ENCODE measurements at regions not wholly inside any gene's neighbourhood (a gene's known extent, or its start where the extent isn't known, plus 50 kb on each side); places are given as distances from the start of the nearest gene placed in this dataset.

- no peaks in the 10 kb centered on the region for H3K27me3 ChIP-seq (ENCODE audit: insufficient read depth, low read length)
- peaks cover 2% of the 10 kb centered on the region for H3K79me1 ChIP-seq (ENCODE audit: low read length)
- no peak overlapping the region for H2AFZ ChIP-seq (ENCODE audit: insufficient read depth, low read length, poor library complexity)
- no peak overlapping the region for H4K8ac ChIP-seq (ENCODE audit: low read depth, low read length)
- H3K4me3 ChIP-seq (ENCODE audit: low read depth, low read length) = no peak overlapping the region
- H3K23ac ChIP-seq (ENCODE audit: low read length) = no peak overlapping the region
- no peaks in the 10 kb centered on the region for H3K36me3 ChIP-seq (ENCODE audit: control insufficient read depth in 1 of 2, insufficient read depth in 2 of 2, low read length in 2 of 2)
- no peak overlapping the region for H3K4ac ChIP-seq (ENCODE audit: low read depth, low read length)
- H3K27ac ChIP-seq (ENCODE audit: low read depth, low read length) = no peak overlapping the region
- H3K9me3 ChIP-seq (ENCODE audit: insufficient read depth, low read depth, low read length) = no peaks in the 10 kb centered on the region
- no peak for DNase-seq
- no peak overlapping the region for H2BK5ac ChIP-seq (ENCODE audit: low read depth, low read length, poor library complexity)
- no peak overlapping the region for H4K12ac ChIP-seq (ENCODE audit: low read depth, low read length)
- no peak overlapping the region for H3K18ac ChIP-seq (ENCODE audit: low read length)
- no peaks in the 10 kb centered on the region for H3K79me2 ChIP-seq (ENCODE audit: control insufficient read depth, insufficient read depth, low read length, poor library complexity)
- no peak overlapping the region for H2AK5ac ChIP-seq (ENCODE audit: low read length)
- no CpG with 5 or more reads among the region's 4 CpGs for WGBS (ENCODE audit: extremely low coverage, insufficient coverage, insufficient read length)
- no peak overlapping the region for H3K4me2 ChIP-seq (ENCODE audit: low read length)
- no peak overlapping the region for H2BK120ac ChIP-seq (ENCODE audit: insufficient read depth, low read length, poor library complexity)
- H3K14ac ChIP-seq (ENCODE audit: low read length) = no peak overlapping the region
- H2BK12ac ChIP-seq (ENCODE audit: low read length) = no peak overlapping the region
- no peak overlapping the region for H3K9ac ChIP-seq (ENCODE audit: low read length)
- no peak overlapping the region for H4K91ac ChIP-seq (ENCODE audit: low read depth, low read length)
- H3K4me1 ChIP-seq (ENCODE audit: control insufficient read depth in 1 of 2, insufficient read depth in 2 of 2, low read length in 2 of 2) = no peaks in the 10 kb centered on the region
Observed at GRCh38 chr15:95550702-95551101, 779.8 kb upstream of the NR2F2 start.

GRCh38 chr15:95556225-95556624 is 774.3 kb upstream of the NR2F2 start:
- Histone ChIP-seq H3K9ac (ENCODE audit: low read length) (no peak overlapping the region), H3K79me1 (ENCODE audit: low read length) (peaks cover 19% of the 10 kb centered on the region), H3K4me3 (ENCODE audit: low read depth, low read length) (no peak overlapping the region), H3K27me3 (ENCODE audit: insufficient read depth, low read length) (no peaks in the 10 kb centered on the region), H2AFZ (ENCODE audit: insufficient read depth, low read length, poor library complexity) (no peak overlapping the region), H3K9me3 (ENCODE audit: insufficient read depth, low read depth, low read length) (no peaks in the 10 kb centered on the region), H2BK120ac (ENCODE audit: insufficient read depth, low read length, poor library complexity) (no peak overlapping the region), H2BK5ac (ENCODE audit: low read depth, low read length, poor library complexity) (no peak overlapping the region), H3K4me1 (ENCODE audit: control insufficient read depth in 1 of 2, insufficient read depth in 2 of 2, low read length in 2 of 2) (peaks cover 7% of the 10 kb centered on the region in 2 experiments), H3K36me3 (ENCODE audit: control insufficient read depth in 1 of 2, insufficient read depth in 2 of 2, low read length in 2 of 2) (peaks cover 0 to 2% of the 10 kb centered on the region in 2 experiments), H3K27ac (ENCODE audit: low read depth, low read length) (no peak overlapping the region), H3K4ac (ENCODE audit: low read depth, low read length) (no peak overlapping the region), H4K91ac (ENCODE audit: low read depth, low read length) (no peak overlapping the region), H3K18ac (ENCODE audit: low read length) (no peak overlapping the region), H2AK5ac (ENCODE audit: low read length) (no peak overlapping the region), H3K14ac (ENCODE audit: low read length) (no peak overlapping the region), H3K79me2 (ENCODE audit: control insufficient read depth, insufficient read depth, low read length, poor library complexity) (peaks cover 2% of the 10 kb centered on the region), H3K23ac (ENCODE audit: low read length) (no peak overlapping the region), H2BK12ac (ENCODE audit: low read length) (no peak overlapping the region), H4K12ac (ENCODE audit: low read depth, low read length) (no peak overlapping the region), H3K4me2 (ENCODE audit: low read length) (no peak overlapping the region), H4K8ac (ENCODE audit: low read depth, low read length) (no peak overlapping the region)
- WGBS (ENCODE audit: extremely low coverage, insufficient coverage, insufficient read length) = no CpG with 5 or more reads among the region's 2 CpGs
- peak; percentile 16 to 93 for DNase-seq

DNA sequence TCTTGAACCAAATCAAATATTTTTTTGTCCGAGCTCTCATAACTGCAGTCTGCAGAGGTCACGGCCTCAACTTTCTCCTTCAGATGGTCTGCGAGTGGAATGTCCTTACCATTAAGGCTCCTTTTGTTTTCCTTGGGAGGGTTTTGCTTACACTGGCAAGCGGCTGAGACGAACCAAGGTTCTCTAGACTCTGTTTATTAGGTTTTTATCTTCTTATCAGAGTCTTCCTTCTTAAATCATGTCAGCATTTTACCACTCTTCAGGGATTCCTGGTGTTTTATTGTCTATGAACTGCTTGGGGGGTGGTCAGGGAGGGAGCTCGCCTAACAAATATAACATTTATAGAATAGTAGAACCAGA is 773.7 kb upstream of the NR2F2 start:
- peak overlapping the region; percentile 100 for H2BK5ac ChIP-seq (ENCODE audit: low read depth, low read length, poor library complexity)
- H3K4me2 ChIP-seq (ENCODE audit: low read length) = no peak overlapping the region
- H3K79me1 ChIP-seq (ENCODE audit: low read length) = peaks cover 19% of the 10 kb centered on the region
- no peaks in the 10 kb centered on the region for H3K27me3 ChIP-seq (ENCODE audit: insufficient read depth, low read length)
- H3K4ac ChIP-seq (ENCODE audit: low read depth, low read length) = peak overlapping the region; percentile 97
- peaks cover 7 to 10% of the 10 kb centered on the region in 2 experiments for H3K4me1 ChIP-seq (ENCODE audit: control insufficient read depth in 1 of 2, insufficient read depth in 2 of 2, low read length in 2 of 2)
- H3K4me3 ChIP-seq (ENCODE audit: low read depth, low read length) = no peak overlapping the region
- H2AFZ ChIP-seq (ENCODE audit: insufficient read depth, low read length, poor library complexity) = no peak overlapping the region
- no peak overlapping the region for H3K23ac ChIP-seq (ENCODE audit: low read length)
- H3K14ac ChIP-seq (ENCODE audit: low read length) = peak overlapping the region; percentile 95
- DNase-seq = peak in 1 of 2 donors; percentile 18
- H3K36me3 ChIP-seq (ENCODE audit: control insufficient read depth in 1 of 2, insufficient read depth in 2 of 2, low read length in 2 of 2) = peaks cover 0 to 2% of the 10 kb centered on the region in 2 experiments
- no CpG with 5 or more reads among the region's 6 CpGs for WGBS (ENCODE audit: extremely low coverage, insufficient coverage, insufficient read length)
- H4K8ac ChIP-seq (ENCODE audit: low read depth, low read length) = peak overlapping the region; percentile 94
- peak overlapping the region; percentile 100 for H2BK120ac ChIP-seq (ENCODE audit: insufficient read depth, low read length, poor library complexity)
- peak overlapping the region; percentile 89 for H3K18ac ChIP-seq (ENCODE audit: low read length)
- peak overlapping the region; percentile 100 for H4K91ac ChIP-seq (ENCODE audit: low read depth, low read length)
- no peak overlapping the region for H3K9ac ChIP-seq (ENCODE audit: low read length)
- peak overlapping the region; percentile 97 for H2AK5ac ChIP-seq (ENCODE audit: low read length)
- peak overlapping the region; percentile 77 for H4K12ac ChIP-seq (ENCODE audit: low read depth, low read length)
- peak overlapping the region; percentile 95 for H3K27ac ChIP-seq (ENCODE audit: low read depth, low read length)
- H3K79me2 ChIP-seq (ENCODE audit: control insufficient read depth, insufficient read depth, low read length, poor library complexity) = peaks cover 2% of the 10 kb centered on the region
- peak overlapping the region; percentile 99 for H2BK12ac ChIP-seq (ENCODE audit: low read length)
- H3K9me3 ChIP-seq (ENCODE audit: insufficient read depth, low read depth, low read length) = no peaks in the 10 kb centered on the region

DNA sequence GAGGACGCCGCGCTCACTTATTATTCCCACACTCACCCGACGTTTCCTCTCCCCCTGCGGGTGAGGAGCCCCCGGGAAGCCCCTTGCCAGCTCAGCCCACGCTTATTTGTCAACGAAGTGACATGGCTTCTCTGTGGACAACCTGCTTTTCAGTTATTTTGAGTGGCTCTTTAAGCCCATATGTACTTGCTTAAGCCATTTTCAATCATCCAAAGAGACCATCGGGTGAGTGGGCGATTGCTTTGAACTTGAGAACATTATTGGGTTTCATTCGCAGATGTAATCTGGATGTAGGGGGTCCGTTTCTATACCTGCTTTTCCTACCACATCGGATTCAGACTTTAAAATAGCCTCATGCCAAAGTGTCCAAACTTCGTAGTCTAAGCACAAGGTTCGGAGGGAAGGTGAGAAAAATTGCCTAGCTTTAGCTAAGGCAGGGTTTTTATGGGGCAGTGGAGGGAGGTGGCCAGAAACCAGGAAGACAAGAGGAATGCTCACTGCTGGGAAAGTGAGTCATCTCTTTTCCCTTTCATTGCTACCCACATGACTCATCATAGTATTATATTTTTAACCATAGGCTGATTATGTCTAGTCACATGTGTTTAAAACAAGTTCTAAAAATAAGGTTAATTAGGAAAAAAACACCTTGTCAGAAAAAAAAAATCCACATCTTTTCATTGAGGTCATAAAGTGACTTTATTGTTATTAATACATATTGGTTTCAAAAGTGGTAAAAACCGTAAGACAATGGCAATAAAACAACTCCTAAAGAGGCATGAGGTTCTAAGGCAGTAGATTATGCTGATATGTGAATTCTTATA is 773.1 kb upstream of the NR2F2 start:
- Histone ChIP-seq H4K8ac (ENCODE audit: low read depth, low read length) (peak overlapping the region; percentile 94), H3K14ac (ENCODE audit: low read length) (peak overlapping the region; percentile 95), H3K9me3 (ENCODE audit: insufficient read depth, low read depth, low read length) (no peaks in the 10 kb centered on the region), H3K9ac (ENCODE audit: low read length) (no peak overlapping the region), H3K27me3 (ENCODE audit: insufficient read depth, low read length) (no peaks in the 10 kb centered on the region), H4K12ac (ENCODE audit: low read depth, low read length) (peak overlapping the region; percentile 77), H2BK5ac (ENCODE audit: low read depth, low read length, poor library complexity) (peak overlapping the region; percentile 100), H3K4me1 (ENCODE audit: control insufficient read depth in 1 of 2, insufficient read depth in 2 of 2, low read length in 2 of 2) (peaks cover 7 to 10% of the 10 kb centered on the region in 2 experiments), H3K18ac (ENCODE audit: low read length) (peak overlapping the region; percentile 89), H3K36me3 (ENCODE audit: control insufficient read depth in 1 of 2, insufficient read depth in 2 of 2, low read length in 2 of 2) (peaks cover 0 to 2% of the 10 kb centered on the region in 2 experiments), H2AFZ (ENCODE audit: insufficient read depth, low read length, poor library complexity) (no peak overlapping the region), H2AK5ac (ENCODE audit: low read length) (peak overlapping the region; percentile 97), H3K23ac (ENCODE audit: low read length) (no peak overlapping the region), H3K4ac (ENCODE audit: low read depth, low read length) (peak overlapping the region; percentile 97), H2BK120ac (ENCODE audit: insufficient read depth, low read length, poor library complexity) (peak overlapping the region; percentile 100), H3K79me2 (ENCODE audit: control insufficient read depth, insufficient read depth, low read length, poor library complexity) (peaks cover 2% of the 10 kb centered on the region), H3K4me3 (ENCODE audit: low read depth, low read length) (no peak overlapping the region), H3K4me2 (ENCODE audit: low read length) (no peak overlapping the region), H3K27ac (ENCODE audit: low read depth, low read length) (peak overlapping the region; percentile 95), H4K91ac (ENCODE audit: low read depth, low read length) (peak overlapping the region; percentile 100), H3K79me1 (ENCODE audit: low read length) (peaks cover 19% of the 10 kb centered on the region), H2BK12ac (ENCODE audit: low read length) (peak overlapping the region; percentile 99)
- DNase-seq = peak; percentile 41 to 80
- no CpG with 5 or more reads among the region's 17 CpGs for WGBS (ENCODE audit: extremely low coverage, insufficient coverage, insufficient read length)

Measured in trophoblast cell (in vitro differentiated cells and primary cell).